ENCODE measurements at regions not wholly inside any gene's neighbourhood (a gene's known extent, or its start where the extent isn't known, plus 50 kb on each side); places are given as distances from the start of the nearest gene placed in this dataset.

- no peaks in the 10 kb centered on the region for H3K27me3 ChIP-seq
- no peak overlapping the region for H3K4me3 ChIP-seq
- H3K9me3 ChIP-seq, result peaks cover 0 to 2% (median 0%) of the 10 kb centered on the region in 4 donors
- no peak overlapping the region for H3K27ac ChIP-seq
- no peaks in the 10 kb centered on the region for H3K36me3 ChIP-seq
- DNase-seq, result no peak
- 53 to 55% methylated on average over 8 of the region's 8 CpGs for WGBS, 2 donors
- no peak for TF ChIP-seq POLR2A (IDR thresholded peaks at IDR 0.05)
- no peak for TF ChIP-seq CTCF (IDR thresholded peaks at IDR 0.05)
- no peak for TF ChIP-seq EP300 (IDR thresholded peaks at IDR 0.05)
- no peak for TF ChIP-seq POLR2AphosphoS5 (IDR thresholded peaks at IDR 0.05)
- intact Hi-C loops (cut with DNase I), result no loop called here
- H3K4me1 ChIP-seq, result no peaks in the 10 kb centered on the region
Observed at GRCh38 chr10:2439000-2439399, 628.3 kb upstream of the PFKP start.

GRCh38 chr10:2438248-2438939, 629.0 kb upstream of the PFKP start:
- Histone ChIP-seq H3K4me1 (no peaks in the 10 kb centered on the region), H3K4me3 (no peak overlapping the region), H3K9me3 (peaks cover 0 to 2% (median 0%) of the 10 kb centered on the region in 4 donors), H3K36me3 (no peaks in the 10 kb centered on the region), H3K27me3 (no peaks in the 10 kb centered on the region), H3K27ac (no peak overlapping the region)
- TF ChIP-seq POLR2A (IDR thresholded peaks at IDR 0.05) (no peak), CTCF (IDR thresholded peaks at IDR 0.05) (no peak), EP300 (IDR thresholded peaks at IDR 0.05) (no peak), POLR2AphosphoS5 (IDR thresholded peaks at IDR 0.05) (no peak)
- 77 to 78% methylated on average over 7 of the region's 7 CpGs for WGBS, 2 donors
- DNase-seq, result no peak
- intact Hi-C loops (cut with DNase I), result no loop called here

- Histone ChIP-seq H3K9me3 (peaks cover 0 to 2% (median 0%) of the 10 kb centered on the region in 4 donors), H3K4me3 (no peak overlapping the region), H3K27ac (no peak overlapping the region), H3K27me3 (no peaks in the 10 kb centered on the region), H3K36me3 (no peaks in the 10 kb centered on the region), H3K4me1 (no peaks in the 10 kb centered on the region)
- DNase-seq, result no peak
- intact Hi-C loops (cut with DNase I), result no loop called here
- TF ChIP-seq CTCF (IDR thresholded peaks at IDR 0.05) (no peak), EP300 (IDR thresholded peaks at IDR 0.05) (no peak), POLR2AphosphoS5 (IDR thresholded peaks at IDR 0.05) (no peak), POLR2A (IDR thresholded peaks at IDR 0.05) (no peak)
- WGBS, 2 donors, result 92 to 93% methylated on average over 11 of the region's 11 CpGs
Observed at GRCh38 chr10:2436933-2437332, 630.4 kb upstream of the PFKP start.

- H3K27ac ChIP-seq, result no peak overlapping the region
- no peak for DNase-seq
- H3K36me3 ChIP-seq, result no peaks in the 10 kb centered on the region
- intact Hi-C loops (cut with DNase I), result no loop called here
- H3K9me3 ChIP-seq, result peaks cover 0 to 2% (median 0%) of the 10 kb centered on the region in 4 donors
- H3K27me3 ChIP-seq, result no peaks in the 10 kb centered on the region
- H3K4me1 ChIP-seq, result no peaks in the 10 kb centered on the region
- H3K4me3 ChIP-seq, result no peak overlapping the region
- 73 to 74% methylated on average over 5 of the region's 5 CpGs for WGBS, 2 donors
- no peak for TF ChIP-seq CTCF (IDR thresholded peaks at IDR 0.05)
- TF ChIP-seq EP300 (IDR thresholded peaks at IDR 0.05), result no peak
Observed at GRCh38 chr10:2431961-2432360, 635.4 kb upstream of the PFKP start.

GRCh38 chr10:2427412-2427811, 639.9 kb upstream of the PFKP start:
- no peaks in the 10 kb centered on the region for H3K4me1 ChIP-seq
- no peaks in the 10 kb centered on the region for H3K9me3 ChIP-seq
- H3K27me3 ChIP-seq, result no peaks in the 10 kb centered on the region
- intact Hi-C loops (cut with DNase I), result no loop called here
- no peak for DNase-seq
- no peak for TF ChIP-seq POLR2AphosphoS5 (IDR thresholded peaks at IDR 0.05)
- TF ChIP-seq CTCF (IDR thresholded peaks at IDR 0.05), result no peak
- no peak for TF ChIP-seq POLR2A (IDR thresholded peaks at IDR 0.05)
- TF ChIP-seq EP300 (IDR thresholded peaks at IDR 0.05), result no peak
- no peak overlapping the region for H3K4me3 ChIP-seq
- WGBS, 2 donors, result 72 to 79% methylated on average over 2 of the region's 2 CpGs
- no peak overlapping the region for H3K27ac ChIP-seq
- H3K36me3 ChIP-seq, result no peaks in the 10 kb centered on the region

Measured in sigmoid colon (tissue), 6 donors.